Body of pancreas (tissue), 4 donors: ENCODE measurements at regions not wholly inside any gene's neighbourhood (a gene's known extent, or its start where the extent isn't known, plus 50 kb on each side); places are given as distances from the start of the nearest gene placed in this dataset.
"Not testable (repeated sequence)": the region's sequence is repeated elsewhere in the genome, so short reads cannot be mapped to it uniquely, and the experiment has no call there.

Experiments used
- POLR2A ChIP-seq, 3 donors: fragments of 450-650 bp; IDR thresholded peaks; one replicate each; pipeline ENCODE4 v1.6.1; 2016; ENCODE audit warnings: antibody characterized with exemption in 3 of 3, mild to moderate bottlenecking in 2 of 3
- TF ChIP-seq, protein P1 (sequence below), 7 experiments: fragments of 450-650 bp in 4 of 7; fragments of 200-600 bp in 3 of 7; sonication (generic) in 3 of 7; IDR thresholded peaks; one replicate each; pipeline ENCODE4 v1.5.1; 2016 to 2019; ENCODE audit warnings: antibody characterized with exemption in 7 of 7

DNA sequence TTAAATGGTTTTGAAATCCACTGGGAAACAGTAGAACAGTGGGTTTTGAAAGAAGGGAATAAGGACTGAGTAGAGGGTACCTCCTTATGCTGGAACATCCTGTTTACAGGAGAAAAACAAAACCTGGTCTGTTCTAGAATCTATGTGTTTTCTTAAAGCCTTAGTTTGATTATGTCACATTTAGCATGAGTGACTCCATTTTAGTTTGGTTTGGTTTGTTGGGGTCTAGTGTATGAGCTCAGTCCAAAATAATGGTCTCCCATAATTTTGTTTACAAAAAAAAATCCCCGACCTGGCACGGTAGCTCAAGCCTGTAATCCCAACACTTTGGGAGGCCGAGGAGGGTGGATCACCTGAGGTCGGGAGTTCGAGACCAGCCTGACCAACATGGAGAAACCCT, 179.4 kb downstream of the FAM76B start:
- TF ChIP-seq, protein P1, sequence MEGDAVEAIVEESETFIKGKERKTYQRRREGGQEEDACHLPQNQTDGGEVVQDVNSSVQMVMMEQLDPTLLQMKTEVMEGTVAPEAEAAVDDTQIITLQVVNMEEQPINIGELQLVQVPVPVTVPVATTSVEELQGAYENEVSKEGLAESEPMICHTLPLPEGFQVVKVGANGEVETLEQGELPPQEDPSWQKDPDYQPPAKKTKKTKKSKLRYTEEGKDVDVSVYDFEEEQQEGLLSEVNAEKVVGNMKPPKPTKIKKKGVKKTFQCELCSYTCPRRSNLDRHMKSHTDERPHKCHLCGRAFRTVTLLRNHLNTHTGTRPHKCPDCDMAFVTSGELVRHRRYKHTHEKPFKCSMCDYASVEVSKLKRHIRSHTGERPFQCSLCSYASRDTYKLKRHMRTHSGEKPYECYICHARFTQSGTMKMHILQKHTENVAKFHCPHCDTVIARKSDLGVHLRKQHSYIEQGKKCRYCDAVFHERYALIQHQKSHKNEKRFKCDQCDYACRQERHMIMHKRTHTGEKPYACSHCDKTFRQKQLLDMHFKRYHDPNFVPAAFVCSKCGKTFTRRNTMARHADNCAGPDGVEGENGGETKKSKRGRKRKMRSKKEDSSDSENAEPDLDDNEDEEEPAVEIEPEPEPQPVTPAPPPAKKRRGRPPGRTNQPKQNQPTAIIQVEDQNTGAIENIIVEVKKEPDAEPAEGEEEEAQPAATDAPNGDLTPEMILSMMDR (IDR thresholded peaks at IDR 0.05) = not testable (repeated sequence)
- TF ChIP-seq POLR2A (IDR thresholded peaks at IDR 0.05) = not testable (repeated sequence)
